Endothelial cell of umbilical vein (primary cell): ENCODE measurements at regions not wholly inside any gene's neighbourhood (a gene's known extent, or its start where the extent isn't known, plus 50 kb on each side); places are given as distances from the start of the nearest gene placed in this dataset.

Experiments
- BruUV-seq: library from RNA; stranded (reverse); fragments of 400-500 nt; replicated peaks from 2 replicates; lab custom pipeline; 2021; lab: Mats Ljungman, UMichigan
- CTCF ChIA-PET: fragments of 300-600, 350-600 bp; sonication (Branson Sonifier 250); formaldehyde crosslinking; loops from one replicate; lab custom pipeline; 2021; ENCODE audit warnings: antibody characterized with exemption, inconsistent platforms; lab: Charles Lee
- POLR2A ChIA-PET: fragments of 300-600, 350-600 bp; sonication (Branson Sonifier 250); formaldehyde crosslinking; loops from one replicate; lab custom pipeline; 2021; ENCODE audit warnings: antibody characterized with exemption, inconsistent platforms; lab: Charles Lee
- DNase-seq: peaks from one replicate; pipeline ENCODE4 v3.0.0-alpha.2; 2011; ENCODE audit warnings: low read depth, low spot score
- FAIRE-seq: peaks from 2 replicates; lab custom pipeline; 2011; peaks lifted over from hg19 to GRCh38; lab: Jason Lieb, UNC
- H2AFZ ChIP-seq: 2 replicates; pipeline ENCODE4 v1.6.0; 2012; ENCODE audit warnings: low read depth, low read length, control low read depth, inconsistent platforms
- H3K27ac ChIP-seq: 2 replicates; pipeline ENCODE4 v1.5.1; 2011; ENCODE audit warnings: low read depth, mild to moderate bottlenecking, control low read depth, low read length, moderate library complexity; ENCODE audit not compliant: insufficient read depth
- H3K27me3 ChIP-seq, 2 experiments: 2 replicates each; pipeline versions ENCODE4 v1.6.0 to v1.6.1; 2011; ENCODE audit warnings: low read length in 2 of 2, mixed read lengths in 1 of 2; ENCODE audit not compliant: control insufficient read depth in 2 of 2, insufficient read depth in 2 of 2
- H3K36me3 ChIP-seq, 2 experiments: 2 replicates in 1 of 2; 3 replicates in 1 of 2; pipeline ENCODE4 v1.5.1; 2011; ENCODE audit warnings: low read length in 2 of 2, mild to moderate bottlenecking in 1 of 2, moderate library complexity in 1 of 2; ENCODE audit not compliant: control insufficient read depth in 2 of 2, insufficient read depth in 2 of 2; ENCODE audit errors: extremely low read depth in 1 of 2
- H3K4me1 ChIP-seq: 3 replicates; pipeline ENCODE4 v1.5.1; 2011; ENCODE audit warnings: mild to moderate bottlenecking, low read length; ENCODE audit not compliant: control insufficient read depth, insufficient read depth; ENCODE audit errors: extremely low read depth
- H3K4me2 ChIP-seq: 2 replicates; pipeline ENCODE4 v1.6.1; 2011; ENCODE audit warnings: low read length, control low read depth, mixed read lengths; ENCODE audit not compliant: insufficient read depth
- H3K4me3 ChIP-seq, 3 experiments: fragments of 200-600 bp in 1 of 3; sonication (generic), shearing (Covaris generic) in 1 of 3; replicated peaks in 1 of 3; 2 replicates each; pipeline ENCODE4 v1.5.1; 2011 to 2016; ENCODE audit warnings: control low read depth in 3 of 3, low read length in 3 of 3, mild to moderate bottlenecking in 2 of 3, inconsistent platforms in 1 of 3, low read depth in 1 of 3, moderate library complexity in 1 of 3; ENCODE audit not compliant: insufficient read depth in 1 of 3
- H3K79me2 ChIP-seq: 2 replicates; pipeline ENCODE4 v1.6.0; 2012; ENCODE audit warnings: low read length, inconsistent platforms; ENCODE audit not compliant: control insufficient read depth, insufficient read depth
- H3K9ac ChIP-seq: replicated peaks from 2 replicates; pipeline ENCODE3; 2011; ENCODE audit warnings: low read length, control low read depth; ENCODE audit not compliant: insufficient read depth; ENCODE audit errors: extremely low read depth
- H3K9me1 ChIP-seq: replicated peaks from 3 replicates; pipeline ENCODE4 v1.6.0; 2011; ENCODE audit warnings: mild to moderate bottlenecking, low read length; ENCODE audit not compliant: control insufficient read depth, insufficient read depth; ENCODE audit errors: extremely low read depth
- H3K9me3 ChIP-seq: replicated peaks from 2 replicates; pipeline ENCODE4 v1.5.1; 2012; ENCODE audit warnings: low read length, inconsistent platforms; ENCODE audit not compliant: control insufficient read depth, insufficient read depth
- H4K20me1 ChIP-seq: replicated peaks from 2 replicates; pipeline ENCODE3; 2011; ENCODE audit warnings: mild to moderate bottlenecking, low read length; ENCODE audit not compliant: control insufficient read depth, insufficient read depth; ENCODE audit errors: extremely low read depth
- CTCF ChIP-seq, 2 donors: IDR thresholded peaks; 1 replicate in 1 of 2; 2 replicates in 1 of 2; pipeline ENCODE4 v1.5.1; 2011; ENCODE audit warnings: low read length in 2 of 2, mild to moderate bottlenecking in 2 of 2, moderate library complexity in 2 of 2, control low read depth in 1 of 2, inconsistent platforms in 1 of 2, low read depth in 1 of 2; ENCODE audit not compliant: insufficient read depth in 1 of 2; ENCODE audit errors: extremely low read depth in 1 of 2
- EZH2 ChIP-seq: IDR thresholded peaks from 2 replicates; pipeline ENCODE4 v1.6.1; 2012; ENCODE audit warnings: borderline replicate concordance, low read depth, mild to moderate bottlenecking, moderate library complexity, low read length, inconsistent platforms; ENCODE audit not compliant: severe bottlenecking
- FOS ChIP-seq: IDR thresholded peaks from 2 replicates; pipeline ENCODE4 v1.6.1; 2011; ENCODE audit warnings: mild to moderate bottlenecking, low read length, moderate library complexity, borderline replicate concordance; ENCODE audit not compliant: insufficient read depth
- GATA2 ChIP-seq: IDR thresholded peaks from 2 replicates; pipeline ENCODE4 v1.7.0; 2011; ENCODE audit warnings: low read depth, mild to moderate bottlenecking, moderate library complexity, mixed read lengths, low read length; ENCODE audit not compliant: insufficient read length, insufficient read depth
- JUN ChIP-seq: IDR thresholded peaks from 2 replicates; pipeline ENCODE4 v1.6.1; 2011; ENCODE audit warnings: borderline replicate concordance, low read depth; ENCODE audit not compliant: insufficient read length, insufficient read depth
- MAX ChIP-seq: IDR thresholded peaks from 2 replicates; pipeline ENCODE4 v1.6.1; 2011; ENCODE audit not compliant: insufficient read depth, insufficient read length
- MYC ChIP-seq: IDR thresholded peaks from one replicate; pipeline ENCODE4 v1.6.1; 2011; ENCODE audit warnings: mild to moderate bottlenecking, low read depth, low read length
- POLR2A ChIP-seq: IDR thresholded peaks from 2 replicates; pipeline ENCODE4 v1.6.1; 2012; ENCODE audit warnings: low read depth, mild to moderate bottlenecking, control low read depth, low read length
- POLR2AphosphoS5 ChIP-seq: IDR thresholded peaks from 2 replicates; pipeline ENCODE4 v1.6.1; 2012; ENCODE audit warnings: low read depth, mild to moderate bottlenecking, control low read depth, low read length, moderate library complexity; ENCODE audit not compliant: insufficient read depth
- dilution Hi-C: fragments of 300-500 bp; cut with MboI; formaldehyde crosslinking; loops from one replicate; pipeline ENCODE4 v1.15.0; 2019; ENCODE audit warnings: low sequenced_read_pairs; ENCODE audit not compliant: extremely low pct_ligation_motif_present
- intact Hi-C: fragments of 100-400 bp; cut with micrococcal nuclease; formaldehyde crosslinking; loops from one replicate; pipeline ENCODE4 v1.10.0; 2022

GRCh38 chr1:118297521-118297920 lies 112.5 kb upstream of the SPAG17 start:
- H3K4me1 ChIP-seq = no peaks in the 10 kb centered on the region
- ChIA-PET CTCF (interaction anchor here (0.7 kb wide), 1 partner anchor 9 kb away, joined by 3 read pairs; no protein-coding TSS in a partner anchor), POLR2A (no interaction called here)
- no peaks in the 10 kb centered on the region for H3K79me2 ChIP-seq
- no peak overlapping the region for H3K4me3 ChIP-seq
- H2AFZ ChIP-seq = no peak overlapping the region
- H3K27ac ChIP-seq = no peak overlapping the region
- H3K9me3 ChIP-seq = no peaks in the 10 kb centered on the region
- no peak overlapping the region for H3K9ac ChIP-seq
- no peaks in the 10 kb centered on the region for H3K27me3 ChIP-seq
- no peak overlapping the region for H3K4me2 ChIP-seq
- FAIRE-seq = no peak
- no TSS peak for BruUV-seq
- no peak for DNase-seq
- H3K9me1 ChIP-seq = no peaks in the 10 kb centered on the region
- dilution Hi-C loops = no loop called here
- H4K20me1 ChIP-seq = no peaks in the 10 kb centered on the region
- intact Hi-C loops = no loop called here
- H3K36me3 ChIP-seq = no peaks in the 10 kb centered on the region
- TF ChIP-seq MAX = no peak
- no peak for TF ChIP-seq FOS
- TF ChIP-seq JUN = no peak
- TF ChIP-seq EZH2 = no peak
- TF ChIP-seq MYC = no peak
- no peak for TF ChIP-seq POLR2A

GRCh38 chr1:118294875-118295642 lies 110.0 kb upstream of the SPAG17 start:
- no peak overlapping the region for H3K4me3 ChIP-seq
- no peak overlapping the region for H3K9ac ChIP-seq
- dilution Hi-C loops = no loop called here
- FAIRE-seq = no peak
- no peaks in the 10 kb centered on the region for H3K36me3 ChIP-seq
- no peak for TF ChIP-seq MAX
- TF ChIP-seq EZH2 = no peak
- no peak for TF ChIP-seq FOS
- no peak for TF ChIP-seq POLR2A
- no peak for TF ChIP-seq CTCF (IDR thresholded peaks at IDR 0.05; ENCODE audit: extremely low read depth in 1 of 2, insufficient read depth in 1 of 2, low read depth in 1 of 2, low read length in 2 of 2)
- TF ChIP-seq GATA2 = no peak
- TF ChIP-seq POLR2AphosphoS5 = no peak
- no peak for TF ChIP-seq MYC
- no peak for TF ChIP-seq JUN
- POLR2A ChIA-PET = no interaction called here
- DNase-seq = no peak
- no peak overlapping the region for H3K4me2 ChIP-seq
- no peak overlapping the region for H2AFZ ChIP-seq
- CTCF ChIA-PET = interaction anchor here (0.5 kb wide), 1 partner anchor 135 kb away, joined by 3 read pairs; no protein-coding TSS in a partner anchor
- H3K4me1 ChIP-seq = no peaks in the 10 kb centered on the region
- H3K9me1 ChIP-seq = no peaks in the 10 kb centered on the region
- H4K20me1 ChIP-seq = no peaks in the 10 kb centered on the region
- no peak overlapping the region for H3K27ac ChIP-seq
- no peaks in the 10 kb centered on the region for H3K9me3 ChIP-seq
- no TSS peak for BruUV-seq
- no peaks in the 10 kb centered on the region for H3K79me2 ChIP-seq
- intact Hi-C loops = no loop called here
- H3K27me3 ChIP-seq = no peaks in the 10 kb centered on the region
